Ectodermal cell (in vitro differentiated cells): ENCODE measurements at regions not wholly inside any gene's neighbourhood (a gene's known extent, or its start where the extent isn't known, plus 50 kb on each side); places are given as distances from the start of the nearest gene placed in this dataset.

ENCODE experiments used
- H3K27ac ChIP-seq: 2 replicates; pipeline ENCODE4 v1.7.0; 2013; ENCODE audit warnings: mild to moderate bottlenecking, low read depth, low read length; ENCODE audit not compliant: insufficient read depth, poor library complexity, severe bottlenecking
- H3K27me3 ChIP-seq: 2 replicates; pipeline ENCODE4 v1.7.0; 2013; ENCODE audit warnings: mild to moderate bottlenecking, low read length; ENCODE audit not compliant: insufficient read depth, control insufficient read depth, poor library complexity, severe bottlenecking
- H3K36me3 ChIP-seq: one replicate; pipeline ENCODE4 v1.7.0; 2013; ENCODE audit warnings: low read length; ENCODE audit not compliant: control insufficient read depth, insufficient read depth
- H3K4me1 ChIP-seq: one replicate; pipeline ENCODE4 v1.7.0; 2013; ENCODE audit warnings: low read length; ENCODE audit not compliant: control insufficient read depth, insufficient read depth
- H3K4me3 ChIP-seq: 2 replicates; pipeline ENCODE4 v1.7.0; 2013; ENCODE audit warnings: low read depth, low read length, control low read depth; ENCODE audit not compliant: insufficient read depth
- H3K9me3 ChIP-seq: 2 replicates; pipeline ENCODE4 v1.7.0; 2013; ENCODE audit warnings: mild to moderate bottlenecking, low read length, moderate library complexity; ENCODE audit not compliant: control insufficient read depth
- WGBS, 2 experiments: methylation state at CpG; one replicate each; pipeline ENCODE4 v1.1.7; 2013; ENCODE audit warnings: missing lambda C conversion rate in 2 of 2; 5-methylcytosine and 5-hydroxymethylcytosine counted together

- Histone ChIP-seq H3K27me3 (no peaks in the 10 kb centered on the region), H3K27ac (no peak overlapping the region), H3K9me3 (no peaks in the 10 kb centered on the region), H3K4me1 (no peaks in the 10 kb centered on the region), H3K36me3 (no peaks in the 10 kb centered on the region), H3K4me3 (no peak overlapping the region)
- 94 to 96% methylated on average over 9 of the region's 9 CpGs for WGBS, 2 experiments
Measured at GRCh38 chr4:188197566-188197965, 58.3 kb downstream of the TRIML1 start.

- Histone ChIP-seq H3K36me3 (no peaks in the 10 kb centered on the region), H3K4me3 (no peak overlapping the region), H3K4me1 (no peaks in the 10 kb centered on the region), H3K27ac (no peak overlapping the region), H3K27me3 (no peaks in the 10 kb centered on the region), H3K9me3 (no peaks in the 10 kb centered on the region)
- 82 to 83% methylated on average over 11 of the region's 11 CpGs for WGBS, 2 experiments
Measured at GRCh38 chr4:188198982-188199792, 59.9 kb downstream of the TRIML1 start.

GRCh38 chr4:188201851-188202250 is 62.6 kb downstream of the TRIML1 start:
- Histone ChIP-seq H3K9me3 (no peaks in the 10 kb centered on the region), H3K36me3 (no peaks in the 10 kb centered on the region), H3K4me3 (no peak overlapping the region), H3K27ac (no peak overlapping the region), H3K27me3 (no peaks in the 10 kb centered on the region), H3K4me1 (no peaks in the 10 kb centered on the region)
- WGBS, 2 experiments, result 91 to 97% methylated on average over 3 of the region's 3 CpGs

GRCh38 chr4:188206783-188207182 is 67.5 kb downstream of the TRIML1 start:
- Histone ChIP-seq H3K27ac (no peak overlapping the region), H3K9me3 (no peaks in the 10 kb centered on the region), H3K36me3 (no peaks in the 10 kb centered on the region), H3K4me1 (no peaks in the 10 kb centered on the region), H3K27me3 (no peaks in the 10 kb centered on the region), H3K4me3 (no peak overlapping the region)
- 96% methylated on average over 3 of the region's 3 CpGs for WGBS, 2 experiments

GRCh38 chr4:188214861-188215260 is 75.6 kb downstream of the TRIML1 start:
- no peaks in the 10 kb centered on the region for H3K4me1 ChIP-seq
- H3K9me3 ChIP-seq, result no peaks in the 10 kb centered on the region
- no peak overlapping the region for H3K27ac ChIP-seq
- H3K4me3 ChIP-seq, result no peak overlapping the region
- WGBS, 2 experiments, result 94 to 96% methylated on average over 5 of the region's 5 CpGs
- no peaks in the 10 kb centered on the region for H3K36me3 ChIP-seq
- no peaks in the 10 kb centered on the region for H3K27me3 ChIP-seq

GRCh38 chr4:188218392-188218791 is 79.2 kb downstream of the TRIML1 start:
- no peak overlapping the region for H3K27ac ChIP-seq
- H3K9me3 ChIP-seq, result no peaks in the 10 kb centered on the region
- no peaks in the 10 kb centered on the region for H3K4me1 ChIP-seq
- H3K36me3 ChIP-seq, result no peaks in the 10 kb centered on the region
- H3K27me3 ChIP-seq, result no peaks in the 10 kb centered on the region
- no peak overlapping the region for H3K4me3 ChIP-seq
- WGBS, 2 experiments, result 89 to 93% methylated on average over 28 of the region's 28 CpGs

GRCh38 chr4:188220006-188220405 is 80.8 kb downstream of the TRIML1 start:
- no peaks in the 10 kb centered on the region for H3K27me3 ChIP-seq
- 87 to 95% methylated on average over 2 to 3 of the region's 4 CpGs for WGBS, 2 experiments

GRCh38 chr4:188221090-188221489 is 81.8 kb downstream of the TRIML1 start:
- Histone ChIP-seq H3K9me3 (no peaks in the 10 kb centered on the region), H3K4me3 (no peak overlapping the region), H3K27me3 (no peaks in the 10 kb centered on the region), H3K4me1 (no peaks in the 10 kb centered on the region), H3K36me3 (no peaks in the 10 kb centered on the region), H3K27ac (no peak overlapping the region)
- 98 to 100% methylated on average over 2 of the region's 2 CpGs for WGBS, 2 experiments

More at GRCh38 chr4:188220006-188220405, 80.8 kb downstream of the TRIML1 start:
- H3K9me3 ChIP-seq, result no peaks in the 10 kb centered on the region
- no peaks in the 10 kb centered on the region for H3K36me3 ChIP-seq
- H3K4me3 ChIP-seq, result no peak overlapping the region
- H3K27ac ChIP-seq, result no peak overlapping the region
- no peaks in the 10 kb centered on the region for H3K4me1 ChIP-seq

- Histone ChIP-seq H3K9me3 (no peaks in the 10 kb centered on the region), H3K27ac (no peak overlapping the region), H3K4me3 (no peak overlapping the region), H3K27me3 (no peaks in the 10 kb centered on the region), H3K4me1 (no peaks in the 10 kb centered on the region), H3K36me3 (no peaks in the 10 kb centered on the region)
- WGBS, 2 experiments, result no CpG with 5 or more reads among the region's 1 CpG
Measured at GRCh38 chr4:188228279-188228678, 89.0 kb downstream of the TRIML1 start.

- no peaks in the 10 kb centered on the region for H3K9me3 ChIP-seq
- H3K4me3 ChIP-seq, result no peak overlapping the region
- H3K27me3 ChIP-seq, result no peaks in the 10 kb centered on the region
- no peaks in the 10 kb centered on the region for H3K4me1 ChIP-seq
- no peak overlapping the region for H3K27ac ChIP-seq
- H3K36me3 ChIP-seq, result no peaks in the 10 kb centered on the region
- WGBS, 2 experiments, result 90 to 93% methylated on average over 6 of the region's 6 CpGs
Measured at GRCh38 chr4:188232428-188232827, 93.2 kb downstream of the TRIML1 start.
